HepG2 (cell line): ENCODE measurements at regions not wholly inside any gene's neighbourhood (a gene's known extent, or its start where the extent isn't known, plus 50 kb on each side); places are given as distances from the start of the nearest gene placed in this dataset.

Source experiments
- ATF3 ChIP-seq: sonication (generic); formaldehyde crosslinking; IDR thresholded peaks from 2 replicates; pipeline ENCODE4 v1.4.0; 2020; ENCODE audit warnings: missing genetic modification reagents
- ATF7-NPFF ChIP-seq: sonication (generic); formaldehyde crosslinking; IDR thresholded peaks from 2 replicates; pipeline ENCODE4 v1.8.1; 2023; ENCODE audit warnings: mild to moderate bottlenecking, low read depth, missing genetic modification reagents, moderate library complexity
- ATRX ChIP-seq: sonication (generic); formaldehyde crosslinking; IDR thresholded peaks from 2 replicates; pipeline ENCODE4 v1.4.0; 2020; ENCODE audit warnings: missing genetic modification reagents, borderline replicate concordance
- ESRRA ChIP-seq: sonication (generic); formaldehyde crosslinking; IDR thresholded peaks from 2 replicates; pipeline ENCODE4 v1.5.1; 2020; ENCODE audit warnings: mild to moderate bottlenecking, low read depth, missing genetic modification reagents
- FOXA1 ChIP-seq, 2 experiments: fragments of 450-650 bp in 1 of 2; sonication (generic) in 1 of 2; formaldehyde crosslinking in 1 of 2; IDR thresholded peaks; 2 replicates each; pipeline versions ENCODE4 v1.4.0 to v1.6.1; 2016 to 2020; ENCODE audit warnings: missing genetic modification reagents in 1 of 2
- GATAD1 ChIP-seq: IDR thresholded peaks from 2 replicates; pipeline ENCODE4 v1.6.1; 2016; ENCODE audit warnings: missing genetic modification reagents, missing compliant biosample characterization
- HMGA1 ChIP-seq: sonication (generic); formaldehyde crosslinking; conservative IDR thresholded peaks from 2 replicates; pipeline ENCODE4 v1.4.0; 2020; ENCODE audit warnings: missing genetic modification reagents
- HNF1B ChIP-seq: sonication (generic); formaldehyde crosslinking; IDR thresholded peaks from 2 replicates; pipeline ENCODE4 v1.5.1; 2020; ENCODE audit warnings: mild to moderate bottlenecking, moderate library complexity, missing genetic modification reagents
- MIXL1 ChIP-seq: IDR thresholded peaks from 2 replicates; pipeline ENCODE4 v1.6.1; 2016
- PAWR ChIP-seq: sonication (generic); formaldehyde crosslinking; IDR thresholded peaks from 2 replicates; pipeline ENCODE4 v1.4.0; 2020; ENCODE audit warnings: missing genetic modification reagents, mild to moderate bottlenecking, borderline replicate concordance
- SMARCC2 ChIP-seq: fragments of 450-650 bp; IDR thresholded peaks from 2 replicates; pipeline ENCODE4 v1.6.1; 2017; ENCODE audit warnings: antibody characterized with exemption, mild to moderate bottlenecking
- SP4 ChIP-seq: sonication (generic); formaldehyde crosslinking; IDR thresholded peaks from 2 replicates; pipeline ENCODE4 v1.8.1; 2023; ENCODE audit warnings: mild to moderate bottlenecking, missing genetic modification reagents
- YY1 ChIP-seq: IDR thresholded peaks from 2 replicates; pipeline ENCODE4 v1.6.1; 2011; ENCODE audit warnings: low read length, low read depth, moderate library complexity, mild to moderate bottlenecking; ENCODE audit not compliant: insufficient read depth, insufficient replicate concordance
- ZBTB7B ChIP-seq: sonication (generic); formaldehyde crosslinking; IDR thresholded peaks from 2 replicates; pipeline ENCODE4 v1.4.0; 2020; ENCODE audit warnings: missing genetic modification reagents
- ZFP90 ChIP-seq: sonication (generic); formaldehyde crosslinking; IDR thresholded peaks from 2 replicates; pipeline ENCODE4 v1.8.0; 2022; ENCODE audit warnings: missing genetic modification reagents, mild to moderate bottlenecking, inconsistent platforms, borderline replicate concordance
- ZNF142 ChIP-seq: sonication (generic); formaldehyde crosslinking; IDR thresholded peaks from 2 replicates; pipeline ENCODE4 v1.4.0; 2020; ENCODE audit warnings: missing genetic modification reagents
- ZNF33B ChIP-seq: sonication (generic); formaldehyde crosslinking; IDR thresholded peaks from 2 replicates; pipeline ENCODE4 v1.5.1; 2020; ENCODE audit warnings: mild to moderate bottlenecking, missing genetic modification reagents
- ZNF598 ChIP-seq: sonication (generic); formaldehyde crosslinking; IDR thresholded peaks from 2 replicates; pipeline ENCODE4 v1.5.1; 2020; ENCODE audit warnings: mild to moderate bottlenecking, missing genetic modification reagents, borderline replicate concordance
- ZNF740 ChIP-seq: sonication (generic); formaldehyde crosslinking; IDR thresholded peaks from 2 replicates; pipeline ENCODE4 v1.4.0; 2020; ENCODE audit warnings: missing genetic modification reagents
- ZNF788 ChIP-seq: sonication (generic); formaldehyde crosslinking; IDR thresholded peaks from 2 replicates; pipeline ENCODE4 v1.5.0; 2020; ENCODE audit warnings: mild to moderate bottlenecking, missing genetic modification reagents, borderline replicate concordance

GRCh38 chr14:54047645-54048308 lies 91.2 kb upstream of the BMP4 start (continued):
- TF ChIP-seq ZNF142 (CRISPR knock-in tag) (no peak), ATRX (CRISPR knock-in tag) (no peak), ESRRA (peak; percentile 68; the same call in 1 of the 2 replicates), SMARCC2 (no peak), ZBTB7B (CRISPR knock-in tag) (peak; percentile 90; the same call in 1 of the 2 replicates), ZNF598 (CRISPR knock-in tag) (no peak), ZFP90 (CRISPR knock-in tag) (no peak), GATAD1 (CRISPR knock-in tag) (peak; percentile 58; the same call in 1 of the 2 replicates), HMGA1 (CRISPR knock-in tag) (no peak), ATF3 (CRISPR knock-in tag) (0 out of 2 replicates have a peak, but pooled peaks have one; percentile 42), PAWR (CRISPR knock-in tag) (no peak), YY1 (no peak), ZNF740 (no peak), ZNF33B (CRISPR knock-in tag) (0 out of 2 replicates have a peak, but pooled peaks have one; percentile 6), HNF1B (peak; percentile 71; the same call in 1 of the 2 replicates), SP4 (peak; percentile 53; the same call in 1 of the 2 replicates), ATF7-NPFF (CRISPR knock-in tag) (no peak), ZNF788 (CRISPR knock-in tag) (peak; percentile 55; the same call in 1 of the 2 replicates), MIXL1 (peak; percentile 74), FOXA1 (IDR thresholded peaks at IDR 0.05) (peak; percentile 63), FOXA1 (CRISPR knock-in tag; IDR thresholded peaks at IDR 0.05) (peak; percentile 94)
